BLaER1 (cell line): ENCODE measurements at regions not wholly inside any gene's neighbourhood (a gene's known extent, or its start where the extent isn't known, plus 50 kb on each side); places are given as distances from the start of the nearest gene placed in this dataset.

Experiments used
- H3K27ac ChIP-seq: shearing (Covaris generic); formaldehyde crosslinking; 2 replicates; pipeline ENCODE4 v1.8.1; 2022
- H3K27me3 ChIP-seq: shearing (Covaris generic); formaldehyde crosslinking; 2 replicates; pipeline ENCODE4 v1.8.1; 2022
- H3K36me3 ChIP-seq: shearing (Covaris generic); formaldehyde crosslinking; 2 replicates; pipeline ENCODE4 v1.8.1; 2022
- H3K4me1 ChIP-seq: shearing (Covaris generic); formaldehyde crosslinking; 2 replicates; pipeline ENCODE4 v1.8.1; 2022
- H3K4me2 ChIP-seq: shearing (Covaris generic); formaldehyde crosslinking; 2 replicates; pipeline ENCODE4 v1.8.1; 2022
- H3K4me3 ChIP-seq: shearing (Covaris generic); formaldehyde crosslinking; 2 replicates; pipeline ENCODE4 v1.8.1; 2022
- H3K9ac ChIP-seq: shearing (Covaris generic); formaldehyde crosslinking; 2 replicates; pipeline ENCODE4 v1.8.1; 2022
- H3K9me3 ChIP-seq: shearing (Covaris generic); formaldehyde crosslinking; 2 replicates; pipeline ENCODE4 v1.8.1; 2022
- H4K20me1 ChIP-seq: shearing (Covaris generic); formaldehyde crosslinking; 2 replicates; pipeline ENCODE4 v1.8.1; 2022
- Cebpa-rat ChIP-seq: shearing (Covaris generic); IDR thresholded peaks from 2 replicates; pipeline ENCODE4 v1.8.1; 2022

DNA sequence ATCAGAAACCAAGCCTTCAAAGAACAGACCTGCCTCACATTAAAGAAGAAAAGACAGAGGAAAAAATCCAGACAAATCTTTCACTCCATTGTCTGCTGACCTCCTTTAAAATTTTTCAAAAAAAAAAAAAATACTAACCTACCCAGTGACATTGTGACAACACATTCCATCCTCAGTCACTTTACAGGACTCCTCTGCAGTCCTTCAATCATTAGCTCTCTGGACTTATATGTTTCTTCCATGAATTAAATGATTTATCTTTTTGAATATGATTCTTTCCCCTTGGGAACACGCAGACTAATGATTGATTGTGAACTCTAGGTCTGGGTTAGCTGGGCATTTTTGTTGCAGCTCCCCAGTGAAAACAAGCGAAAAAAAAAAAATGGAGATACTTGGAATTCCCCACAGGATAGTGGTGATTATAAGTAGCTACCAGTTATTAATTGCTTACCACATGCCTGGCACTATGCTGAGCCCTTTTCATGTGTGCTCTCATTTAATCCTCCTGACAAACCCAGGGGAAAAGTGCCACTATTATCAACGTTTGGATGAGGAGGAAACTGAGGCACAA lies 261.3 kb upstream of the NCKAP5 start:
- Histone ChIP-seq H3K4me3 (no peak overlapping the region), H3K9ac (no peak overlapping the region), H3K36me3 (no peaks in the 10 kb centered on the region), H3K9me3 (no peaks in the 10 kb centered on the region), H3K4me2 (no peak overlapping the region), H3K27me3 (no peaks in the 10 kb centered on the region), H3K27ac (no peak overlapping the region), H4K20me1 (no peaks in the 10 kb centered on the region), H3K4me1 (no peaks in the 10 kb centered on the region)
- no peak for TF ChIP-seq Cebpa-rat

GRCh38 chr2:133833746-133834145 lies 265.5 kb upstream of the NCKAP5 start:
- TF ChIP-seq Cebpa-rat: no peak
- no peaks in the 10 kb centered on the region for H3K9me3 ChIP-seq
- H3K4me2 ChIP-seq: no peak overlapping the region
- no peak overlapping the region for H3K4me3 ChIP-seq
- no peaks in the 10 kb centered on the region for H3K27me3 ChIP-seq
- no peaks in the 10 kb centered on the region; the same call in 1 of the 2 replicates for H3K4me1 ChIP-seq
- H3K27ac ChIP-seq: no peak overlapping the region
- no peak overlapping the region for H3K9ac ChIP-seq
- no peaks in the 10 kb centered on the region for H3K36me3 ChIP-seq
- H4K20me1 ChIP-seq: no peaks in the 10 kb centered on the region

GRCh38 chr2:133835821-133836619 lies 267.8 kb upstream of the NCKAP5 start:
- Histone ChIP-seq H3K36me3 (no peaks in the 10 kb centered on the region), H3K27me3 (no peaks in the 10 kb centered on the region), H3K4me1 (no peaks in the 10 kb centered on the region; the same call in 1 of the 2 replicates), H3K9me3 (no peaks in the 10 kb centered on the region), H4K20me1 (no peaks in the 10 kb centered on the region), H3K4me2 (no peak overlapping the region), H3K27ac (no peak overlapping the region), H3K9ac (no peak overlapping the region), H3K4me3 (no peak overlapping the region)
- no peak for TF ChIP-seq Cebpa-rat

GRCh38 chr2:133836691-133837345 lies 268.6 kb upstream of the NCKAP5 start:
- H3K4me2 ChIP-seq: no peak overlapping the region
- H3K27me3 ChIP-seq: no peaks in the 10 kb centered on the region
- H4K20me1 ChIP-seq: no peaks in the 10 kb centered on the region
- H3K4me3 ChIP-seq: no peak overlapping the region
- H3K27ac ChIP-seq: no peak overlapping the region
- H3K4me1 ChIP-seq: no peaks in the 10 kb centered on the region; the same call in 1 of the 2 replicates
- no peaks in the 10 kb centered on the region for H3K9me3 ChIP-seq
- H3K36me3 ChIP-seq: no peaks in the 10 kb centered on the region
- no peak overlapping the region for H3K9ac ChIP-seq
- TF ChIP-seq Cebpa-rat: no peak

- no peaks in the 10 kb centered on the region for H4K20me1 ChIP-seq
- no peak overlapping the region for H3K4me2 ChIP-seq
- H3K9me3 ChIP-seq: no peaks in the 10 kb centered on the region
- TF ChIP-seq Cebpa-rat: no peak
- H3K4me1 ChIP-seq: no peaks in the 10 kb centered on the region; the same call in 1 of the 2 replicates
- no peak overlapping the region for H3K4me3 ChIP-seq
- no peaks in the 10 kb centered on the region for H3K27me3 ChIP-seq
- no peaks in the 10 kb centered on the region for H3K36me3 ChIP-seq
- H3K9ac ChIP-seq: no peak overlapping the region
- H3K27ac ChIP-seq: no peak overlapping the region
Measured at GRCh38 chr2:133837441-133838094, 269.3 kb upstream of the NCKAP5 start.

- Histone ChIP-seq H3K9me3 (no peaks in the 10 kb centered on the region), H3K36me3 (no peaks in the 10 kb centered on the region), H3K4me2 (no peak overlapping the region), H3K9ac (no peak overlapping the region), H3K4me1 (no peaks in the 10 kb centered on the region; the same call in 1 of the 2 replicates), H3K27ac (no peak overlapping the region), H3K4me3 (no peak overlapping the region), H3K27me3 (no peaks in the 10 kb centered on the region), H4K20me1 (no peaks in the 10 kb centered on the region)
- no peak for TF ChIP-seq Cebpa-rat
Measured at GRCh38 chr2:133838642-133839365, 270.5 kb upstream of the NCKAP5 start.

DNA sequence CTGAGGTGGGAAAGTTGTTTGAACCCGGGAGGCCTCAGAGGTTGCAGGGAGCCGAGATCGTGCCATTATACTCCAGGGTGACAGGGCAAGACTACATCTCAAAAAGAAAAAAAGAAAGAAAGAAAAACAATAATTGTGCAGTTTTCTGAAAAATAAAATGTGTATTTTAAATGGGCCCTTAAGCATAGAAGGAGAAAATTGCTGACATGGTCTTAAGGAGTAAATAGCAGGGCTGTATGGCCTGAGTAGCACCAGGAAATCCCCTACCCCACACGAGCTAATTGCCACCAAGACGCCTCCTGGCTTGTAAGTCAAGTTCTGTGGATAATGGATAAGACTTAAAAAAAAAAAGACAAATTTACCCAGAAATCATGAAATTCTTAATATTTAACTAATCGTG lies 271.4 kb upstream of the NCKAP5 start:
- Histone ChIP-seq H3K4me1 (no peaks in the 10 kb centered on the region; the same call in 1 of the 2 replicates), H3K9me3 (no peaks in the 10 kb centered on the region), H3K36me3 (no peaks in the 10 kb centered on the region), H4K20me1 (no peaks in the 10 kb centered on the region), H3K4me2 (no peak overlapping the region), H3K27ac (no peak overlapping the region), H3K4me3 (no peak overlapping the region), H3K9ac (no peak overlapping the region), H3K27me3 (no peaks in the 10 kb centered on the region)
- TF ChIP-seq Cebpa-rat: no peak

DNA sequence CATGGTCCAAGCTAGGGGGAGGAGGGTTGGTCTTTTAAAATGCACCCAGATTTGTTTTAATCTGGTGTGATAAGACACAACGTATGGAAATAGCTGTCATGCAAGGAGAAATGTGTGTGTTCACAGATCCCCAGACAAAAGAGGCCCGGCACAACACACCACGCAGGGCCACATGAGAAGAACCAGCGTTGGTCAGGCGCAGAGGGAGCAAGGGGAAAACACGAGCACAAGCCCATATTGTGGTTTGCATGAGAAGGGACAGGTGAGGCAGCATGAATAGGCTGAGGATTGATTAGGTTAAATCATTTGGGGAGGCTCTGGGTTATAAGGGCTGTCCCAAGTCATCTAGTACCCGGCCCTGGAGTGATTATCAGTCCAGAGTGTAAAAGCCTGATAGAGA lies 272.5 kb upstream of the NCKAP5 start:
- Histone ChIP-seq H4K20me1 (no peaks in the 10 kb centered on the region), H3K9ac (no peak overlapping the region), H3K27me3 (no peaks in the 10 kb centered on the region), H3K4me3 (no peak overlapping the region), H3K4me1 (no peaks in the 10 kb centered on the region; the same call in 1 of the 2 replicates), H3K36me3 (no peaks in the 10 kb centered on the region), H3K27ac (no peak overlapping the region), H3K4me2 (no peak overlapping the region), H3K9me3 (no peaks in the 10 kb centered on the region)
- TF ChIP-seq Cebpa-rat: no peak

DNA sequence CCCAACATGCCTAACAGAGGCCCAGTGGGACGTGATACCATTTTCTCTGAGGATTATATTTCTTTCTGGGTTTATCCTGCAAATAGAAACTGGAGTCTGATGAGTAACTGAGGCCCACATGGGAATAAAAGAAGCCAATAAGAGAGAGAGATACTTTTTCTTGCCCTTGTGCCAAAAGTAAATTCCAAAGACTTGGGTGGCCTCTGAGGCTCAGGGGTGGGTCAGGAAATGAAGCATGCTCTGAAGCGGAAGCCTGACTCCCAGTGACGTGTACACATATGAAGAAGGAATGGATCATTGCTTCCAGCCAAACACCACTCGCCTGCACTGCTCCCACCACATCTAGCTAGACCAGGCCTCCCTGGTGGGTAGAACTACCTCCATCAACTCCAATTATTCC lies 273.6 kb upstream of the NCKAP5 start:
- no peaks in the 10 kb centered on the region for H3K36me3 ChIP-seq
- no peak for TF ChIP-seq Cebpa-rat
- no peak overlapping the region for H3K4me3 ChIP-seq
- H3K4me2 ChIP-seq: no peak overlapping the region
- H3K27ac ChIP-seq: no peak overlapping the region
- H3K4me1 ChIP-seq: no peaks in the 10 kb centered on the region; the same call in 1 of the 2 replicates
- H3K9me3 ChIP-seq: no peaks in the 10 kb centered on the region
- H3K27me3 ChIP-seq: no peaks in the 10 kb centered on the region
- H3K9ac ChIP-seq: no peak overlapping the region
- no peaks in the 10 kb centered on the region for H4K20me1 ChIP-seq
